Neural cell (in vitro differentiated cells): ENCODE measurements at regions not wholly inside any gene's neighbourhood (a gene's known extent, or its start where the extent isn't known, plus 50 kb on each side); places are given as distances from the start of the nearest gene placed in this dataset.

Experiments used
- H2AFZ ChIP-seq: fragments of 200-600, 300-800 bp; sonication (generic), shearing (Covaris generic); 2 replicates; pipeline ENCODE4 v1.6.0; 2014; ENCODE audit warnings: low read depth, mild to moderate bottlenecking, antibody characterized with exemption, low read length, moderate library complexity
- H3F3A ChIP-seq: fragments of 200-600 bp; shearing (Covaris generic); 2 replicates; pipeline ENCODE4 v1.6.1; 2016; ENCODE audit warnings: mild to moderate bottlenecking, moderate library complexity, mixed read lengths, antibody characterized with exemption, low read length; ENCODE audit not compliant: insufficient read depth, poor library complexity, severe bottlenecking
- H3K27ac ChIP-seq: fragments of 200-600, 300-800 bp; sonication (generic), shearing (Covaris generic); 2 replicates; pipeline ENCODE4 v1.5.1; 2014; ENCODE audit warnings: mild to moderate bottlenecking, low read length, moderate library complexity
- H3K27me3 ChIP-seq: fragments of 300-800, 200-600 bp; sonication (generic), shearing (Covaris generic); 2 replicates; pipeline ENCODE4 v1.6.0; 2014; ENCODE audit warnings: mild to moderate bottlenecking, low read depth, low read length, moderate library complexity; ENCODE audit not compliant: insufficient read depth
- H3K36me3 ChIP-seq: fragments of 300-800, 200-600 bp; sonication (generic), shearing (Covaris generic); 2 replicates; pipeline ENCODE4 v1.5.1; 2014; ENCODE audit warnings: mild to moderate bottlenecking, antibody characterized with exemption, low read length, moderate library complexity; ENCODE audit not compliant: insufficient read depth
- H3K4me2 ChIP-seq: fragments of 300-800, 200-600 bp; sonication (generic), shearing (Covaris generic); 2 replicates; pipeline ENCODE4 v1.6.0; 2014; ENCODE audit warnings: mild to moderate bottlenecking, low read length
- H3K4me3 ChIP-seq: fragments of 300-800, 200-600 bp; sonication (generic), shearing (Covaris generic); 2 replicates; pipeline ENCODE4 v1.5.1; 2014; ENCODE audit warnings: mild to moderate bottlenecking, low read length, moderate library complexity
- H3K79me2 ChIP-seq: fragments of 200-600 bp; shearing (Covaris generic); replicated peaks from 2 replicates; pipeline ENCODE4 v1.6.0; 2014; ENCODE audit warnings: mild to moderate bottlenecking, low read length, moderate library complexity; ENCODE audit not compliant: insufficient read depth
- H3K9ac ChIP-seq: fragments of 300-800, 200-600 bp; sonication (generic), shearing (Covaris generic); 2 replicates; pipeline ENCODE4 v1.6.1; 2016; ENCODE audit warnings: mild to moderate bottlenecking, low read length, mixed read lengths
- H3K9me2 ChIP-seq: fragments of 200-600 bp; shearing (Covaris generic); 2 replicates; pipeline ENCODE4 v1.6.1; 2016; ENCODE audit warnings: mild to moderate bottlenecking, low read length, mixed read lengths; ENCODE audit not compliant: insufficient read depth
- H3K9me3 ChIP-seq: fragments of 200-600, 300-800 bp; sonication (generic), shearing (Covaris generic); 2 replicates; pipeline ENCODE4 v1.6.1; 2016; ENCODE audit warnings: mild to moderate bottlenecking, mixed run types, low read length, moderate library complexity, mixed read lengths
- H4K20me1 ChIP-seq: fragments of 200-600 bp; shearing (Covaris generic); 2 replicates; pipeline ENCODE4 v1.6.1; 2016; ENCODE audit warnings: mild to moderate bottlenecking, mixed run types; ENCODE audit not compliant: insufficient read depth
- EP300 ChIP-seq: fragments of 450-650 bp; conservative IDR thresholded peaks from 2 replicates; pipeline ENCODE4 v1.6.1; 2014; ENCODE audit warnings: antibody characterized with exemption, mild to moderate bottlenecking, moderate library complexity; ENCODE audit not compliant: poor library complexity, severe bottlenecking
- EZH2 ChIP-seq: fragments of 200-600, 300-800 bp; shearing (Covaris generic), sonication (generic); IDR thresholded peaks from 2 replicates; pipeline ENCODE4 v1.6.1; 2014; ENCODE audit warnings: antibody characterized with exemption, low read length, borderline replicate concordance, mild to moderate bottlenecking; ENCODE audit not compliant: insufficient read depth, poor library complexity, severe bottlenecking
- MXI1 ChIP-seq: fragments of 450-650 bp; conservative IDR thresholded peaks from 2 replicates; pipeline ENCODE4 v1.6.1; 2014; ENCODE audit warnings: antibody characterized with exemption, mild to moderate bottlenecking; ENCODE audit not compliant: poor library complexity, severe bottlenecking
- POLR2AphosphoS5 ChIP-seq: IDR thresholded peaks from 2 replicates; pipeline ENCODE4 v1.6.1; 2012
- RAD21 ChIP-seq: fragments of 450-650 bp; conservative IDR thresholded peaks from 2 replicates; pipeline ENCODE4 v1.6.1; 2014; ENCODE audit warnings: antibody characterized with exemption, mild to moderate bottlenecking, moderate library complexity
- SMC3 ChIP-seq: fragments of 450-650 bp; conservative IDR thresholded peaks from 2 replicates; pipeline ENCODE4 v1.6.1; 2014; ENCODE audit warnings: antibody characterized with exemption, mild to moderate bottlenecking, moderate library complexity; ENCODE audit not compliant: poor library complexity
- TAF1 ChIP-seq: IDR thresholded peaks from 2 replicates; pipeline ENCODE4 v1.6.1; 2012; ENCODE audit warnings: low read depth
- TF ChIP-seq, protein P1 (sequence below): fragments of 450-650 bp; IDR thresholded peaks from 2 replicates; pipeline ENCODE4 v1.5.1; 2014; ENCODE audit warnings: antibody characterized with exemption, mild to moderate bottlenecking, moderate library complexity; ENCODE audit not compliant: poor library complexity, severe bottlenecking
- TF ChIP-seq, protein P2 (sequence below): IDR thresholded peaks from 2 replicates; pipeline ENCODE4 v1.6.1; 2012; ENCODE audit warnings: borderline replicate concordance

DNA sequence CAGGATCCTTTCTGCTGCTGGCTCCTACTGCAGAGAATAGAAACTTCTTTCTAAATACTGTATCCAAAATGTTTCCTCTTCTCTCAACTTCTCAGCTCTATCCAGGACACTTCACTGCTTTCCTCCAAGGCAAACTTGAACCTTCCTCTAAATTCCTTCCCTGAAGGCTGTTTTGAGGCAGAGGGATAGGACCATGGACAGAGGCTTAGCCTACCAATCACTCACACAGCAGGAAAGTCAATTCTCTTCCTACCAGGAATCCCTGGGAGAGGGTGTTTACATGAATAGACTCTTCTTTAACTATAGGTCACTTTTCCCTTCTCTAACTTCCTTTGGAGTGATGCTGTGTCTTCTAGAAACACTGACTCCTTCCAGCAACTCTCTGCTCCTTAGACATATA lies 115.6 kb upstream of the MKLN1 start:
- Histone ChIP-seq H3K9me3 (no peaks in the 10 kb centered on the region), H3K4me2 (no peak overlapping the region), H3K9me2 (no peaks in the 10 kb centered on the region), H3K36me3 (no peaks in the 10 kb centered on the region), H3K79me2 (no peaks in the 10 kb centered on the region), H3K27ac (no peak overlapping the region), H3K4me3 (no peak overlapping the region), H2AFZ (no peak overlapping the region), H3F3A (no peaks in the 10 kb centered on the region), H4K20me1 (no peaks in the 10 kb centered on the region), H3K9ac (no peak overlapping the region), H3K27me3 (no peaks in the 10 kb centered on the region)
- TF ChIP-seq, protein P1, sequence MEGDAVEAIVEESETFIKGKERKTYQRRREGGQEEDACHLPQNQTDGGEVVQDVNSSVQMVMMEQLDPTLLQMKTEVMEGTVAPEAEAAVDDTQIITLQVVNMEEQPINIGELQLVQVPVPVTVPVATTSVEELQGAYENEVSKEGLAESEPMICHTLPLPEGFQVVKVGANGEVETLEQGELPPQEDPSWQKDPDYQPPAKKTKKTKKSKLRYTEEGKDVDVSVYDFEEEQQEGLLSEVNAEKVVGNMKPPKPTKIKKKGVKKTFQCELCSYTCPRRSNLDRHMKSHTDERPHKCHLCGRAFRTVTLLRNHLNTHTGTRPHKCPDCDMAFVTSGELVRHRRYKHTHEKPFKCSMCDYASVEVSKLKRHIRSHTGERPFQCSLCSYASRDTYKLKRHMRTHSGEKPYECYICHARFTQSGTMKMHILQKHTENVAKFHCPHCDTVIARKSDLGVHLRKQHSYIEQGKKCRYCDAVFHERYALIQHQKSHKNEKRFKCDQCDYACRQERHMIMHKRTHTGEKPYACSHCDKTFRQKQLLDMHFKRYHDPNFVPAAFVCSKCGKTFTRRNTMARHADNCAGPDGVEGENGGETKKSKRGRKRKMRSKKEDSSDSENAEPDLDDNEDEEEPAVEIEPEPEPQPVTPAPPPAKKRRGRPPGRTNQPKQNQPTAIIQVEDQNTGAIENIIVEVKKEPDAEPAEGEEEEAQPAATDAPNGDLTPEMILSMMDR: no peak
- TF ChIP-seq POLR2AphosphoS5 (no peak), EP300 (no peak), EZH2 (no peak), TAF1 (no peak), SMC3 (no peak), MXI1 (no peak), RAD21 (no peak)
- TF ChIP-seq, protein P2, sequence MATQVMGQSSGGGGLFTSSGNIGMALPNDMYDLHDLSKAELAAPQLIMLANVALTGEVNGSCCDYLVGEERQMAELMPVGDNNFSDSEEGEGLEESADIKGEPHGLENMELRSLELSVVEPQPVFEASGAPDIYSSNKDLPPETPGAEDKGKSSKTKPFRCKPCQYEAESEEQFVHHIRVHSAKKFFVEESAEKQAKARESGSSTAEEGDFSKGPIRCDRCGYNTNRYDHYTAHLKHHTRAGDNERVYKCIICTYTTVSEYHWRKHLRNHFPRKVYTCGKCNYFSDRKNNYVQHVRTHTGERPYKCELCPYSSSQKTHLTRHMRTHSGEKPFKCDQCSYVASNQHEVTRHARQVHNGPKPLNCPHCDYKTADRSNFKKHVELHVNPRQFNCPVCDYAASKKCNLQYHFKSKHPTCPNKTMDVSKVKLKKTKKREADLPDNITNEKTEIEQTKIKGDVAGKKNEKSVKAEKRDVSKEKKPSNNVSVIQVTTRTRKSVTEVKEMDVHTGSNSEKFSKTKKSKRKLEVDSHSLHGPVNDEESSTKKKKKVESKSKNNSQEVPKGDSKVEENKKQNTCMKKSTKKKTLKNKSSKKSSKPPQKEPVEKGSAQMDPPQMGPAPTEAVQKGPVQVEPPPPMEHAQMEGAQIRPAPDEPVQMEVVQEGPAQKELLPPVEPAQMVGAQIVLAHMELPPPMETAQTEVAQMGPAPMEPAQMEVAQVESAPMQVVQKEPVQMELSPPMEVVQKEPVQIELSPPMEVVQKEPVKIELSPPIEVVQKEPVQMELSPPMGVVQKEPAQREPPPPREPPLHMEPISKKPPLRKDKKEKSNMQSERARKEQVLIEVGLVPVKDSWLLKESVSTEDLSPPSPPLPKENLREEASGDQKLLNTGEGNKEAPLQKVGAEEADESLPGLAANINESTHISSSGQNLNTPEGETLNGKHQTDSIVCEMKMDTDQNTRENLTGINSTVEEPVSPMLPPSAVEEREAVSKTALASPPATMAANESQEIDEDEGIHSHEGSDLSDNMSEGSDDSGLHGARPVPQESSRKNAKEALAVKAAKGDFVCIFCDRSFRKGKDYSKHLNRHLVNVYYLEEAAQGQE: no peak

DNA sequence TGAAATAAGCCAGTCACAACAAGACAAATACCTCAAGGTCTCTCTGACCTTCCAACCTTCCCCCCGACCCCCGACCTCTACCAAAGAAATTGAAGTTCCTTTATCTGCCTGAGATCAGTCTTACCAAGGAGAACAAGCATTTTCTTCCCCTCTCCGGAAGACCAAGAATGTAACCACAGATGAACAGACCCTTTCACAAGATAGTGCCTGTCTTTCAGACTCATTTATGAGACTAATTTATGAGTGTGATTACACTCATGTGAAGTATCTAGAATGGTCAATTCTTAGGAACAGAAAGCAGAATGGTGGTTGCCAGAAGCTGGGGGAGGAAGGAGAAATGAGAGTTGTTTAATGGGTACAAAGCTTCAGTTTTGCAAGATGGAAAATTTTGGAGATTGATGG lies 108.9 kb upstream of the MKLN1 start:
- no peaks in the 10 kb centered on the region for H3K9me3 ChIP-seq
- H3K9ac ChIP-seq: no peak overlapping the region
- no peaks in the 10 kb centered on the region for H3K9me2 ChIP-seq
- H3K4me3 ChIP-seq: no peak overlapping the region
- H4K20me1 ChIP-seq: no peaks in the 10 kb centered on the region
- H3K79me2 ChIP-seq: no peaks in the 10 kb centered on the region
- no peaks in the 10 kb centered on the region for H3F3A ChIP-seq
- TF ChIP-seq EZH2 (no peak), POLR2AphosphoS5 (no peak), SMC3 (no peak), EP300 (no peak), RAD21 (no peak), MXI1 (no peak), TAF1 (no peak)
- TF ChIP-seq, protein P1: no peak
- TF ChIP-seq, protein P2: no peak
- H3K4me2 ChIP-seq: no peak overlapping the region
- H2AFZ ChIP-seq: no peak overlapping the region
- H3K36me3 ChIP-seq: no peaks in the 10 kb centered on the region
- H3K27me3 ChIP-seq: no peaks in the 10 kb centered on the region
- H3K27ac ChIP-seq: no peak overlapping the region
